ENCODE measurements at regions not wholly inside any gene's neighbourhood (a gene's known extent, or its start where the extent isn't known, plus 50 kb on each side); places are given as distances from the start of the nearest gene placed in this dataset.

DNA sequence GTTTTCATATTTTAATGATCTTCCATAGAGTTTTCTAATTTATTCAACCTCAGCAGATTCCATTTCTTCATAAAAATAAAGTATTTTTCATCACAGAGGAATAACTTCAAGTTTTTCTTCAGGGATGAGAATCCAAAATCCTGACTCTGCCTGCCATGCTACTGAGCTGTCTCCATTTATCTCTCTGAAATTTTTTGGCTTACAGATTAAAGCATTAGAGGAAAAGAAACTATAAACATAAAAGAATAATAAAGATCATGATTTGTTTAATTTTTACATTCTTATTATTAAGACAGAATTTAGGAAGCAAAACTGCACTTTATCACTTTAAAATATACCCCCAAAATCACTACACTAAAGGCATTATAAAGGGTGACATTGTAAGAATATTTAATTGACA lies 301.8 kb upstream of the NFE2L3 start:
- TF ChIP-seq POLR2AphosphoS5 (IDR thresholded peaks at IDR 0.05; ENCODE audit: low read depth, low read length), result no peak
- TF ChIP-seq POLR2A (IDR thresholded peaks at IDR 0.05; ENCODE audit: low read depth, low read length), result no peak
- TF ChIP-seq TAF1 (IDR thresholded peaks at IDR 0.05; ENCODE audit: low read depth, low read length), result no peak
- no peak for TF ChIP-seq POU2F2 (IDR thresholded peaks at IDR 0.05; ENCODE audit: low read depth, low read length)
